ENCODE measurements at regions not wholly inside any gene's neighbourhood (a gene's known extent, or its start where the extent isn't known, plus 50 kb on each side); places are given as distances from the start of the nearest gene placed in this dataset.
A peak's percentile ranks its signal among the peaks of the same experiment; 100 is the strongest.

DNA sequence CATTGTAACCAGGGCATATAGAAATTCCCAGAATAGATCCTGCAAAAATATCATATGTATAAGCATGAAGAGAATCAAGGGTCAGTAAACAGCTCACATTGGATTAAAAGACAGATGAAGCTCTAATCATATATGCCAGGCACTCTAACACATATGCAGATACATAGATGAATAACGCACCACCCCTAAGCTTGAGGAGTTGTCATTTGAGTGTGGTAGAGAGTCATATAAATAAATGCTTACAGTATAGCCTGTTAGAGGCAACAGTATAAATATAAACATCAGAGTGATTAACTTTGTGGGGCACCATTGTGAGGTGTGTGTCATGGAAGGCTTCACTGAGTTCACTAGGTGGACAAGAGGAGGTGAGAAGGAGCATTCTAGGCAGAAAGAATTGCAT, 346.7 kb upstream of the PRICKLE1 start:
- TF ChIP-seq, protein P1, sequence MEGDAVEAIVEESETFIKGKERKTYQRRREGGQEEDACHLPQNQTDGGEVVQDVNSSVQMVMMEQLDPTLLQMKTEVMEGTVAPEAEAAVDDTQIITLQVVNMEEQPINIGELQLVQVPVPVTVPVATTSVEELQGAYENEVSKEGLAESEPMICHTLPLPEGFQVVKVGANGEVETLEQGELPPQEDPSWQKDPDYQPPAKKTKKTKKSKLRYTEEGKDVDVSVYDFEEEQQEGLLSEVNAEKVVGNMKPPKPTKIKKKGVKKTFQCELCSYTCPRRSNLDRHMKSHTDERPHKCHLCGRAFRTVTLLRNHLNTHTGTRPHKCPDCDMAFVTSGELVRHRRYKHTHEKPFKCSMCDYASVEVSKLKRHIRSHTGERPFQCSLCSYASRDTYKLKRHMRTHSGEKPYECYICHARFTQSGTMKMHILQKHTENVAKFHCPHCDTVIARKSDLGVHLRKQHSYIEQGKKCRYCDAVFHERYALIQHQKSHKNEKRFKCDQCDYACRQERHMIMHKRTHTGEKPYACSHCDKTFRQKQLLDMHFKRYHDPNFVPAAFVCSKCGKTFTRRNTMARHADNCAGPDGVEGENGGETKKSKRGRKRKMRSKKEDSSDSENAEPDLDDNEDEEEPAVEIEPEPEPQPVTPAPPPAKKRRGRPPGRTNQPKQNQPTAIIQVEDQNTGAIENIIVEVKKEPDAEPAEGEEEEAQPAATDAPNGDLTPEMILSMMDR (conservative IDR thresholded peaks at IDR 0.05), result no peak
- no peak overlapping the region for H3K27ac ChIP-seq

DNA sequence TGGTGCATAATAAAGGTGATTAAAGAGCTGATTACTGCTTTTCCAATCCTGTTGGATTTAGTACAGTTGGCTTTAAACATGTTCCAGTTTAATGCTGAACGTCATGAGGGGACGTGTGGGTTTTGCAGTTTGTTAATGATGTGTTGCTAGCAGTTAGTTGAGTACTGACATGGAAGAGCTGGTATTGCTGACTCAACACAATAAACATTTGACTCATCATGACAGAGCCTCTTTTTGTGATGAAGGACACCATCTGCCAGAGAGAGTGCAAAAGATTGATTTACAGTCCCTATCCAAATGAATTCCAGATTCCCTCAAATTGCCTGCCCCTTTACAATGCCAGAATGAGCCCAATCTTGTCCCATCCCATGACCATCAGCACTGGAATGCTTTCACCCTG, 346.2 kb upstream of the PRICKLE1 start:
- no peak overlapping the region for H3K27ac ChIP-seq
- TF ChIP-seq, protein P1 (conservative IDR thresholded peaks at IDR 0.05), result no peak

DNA sequence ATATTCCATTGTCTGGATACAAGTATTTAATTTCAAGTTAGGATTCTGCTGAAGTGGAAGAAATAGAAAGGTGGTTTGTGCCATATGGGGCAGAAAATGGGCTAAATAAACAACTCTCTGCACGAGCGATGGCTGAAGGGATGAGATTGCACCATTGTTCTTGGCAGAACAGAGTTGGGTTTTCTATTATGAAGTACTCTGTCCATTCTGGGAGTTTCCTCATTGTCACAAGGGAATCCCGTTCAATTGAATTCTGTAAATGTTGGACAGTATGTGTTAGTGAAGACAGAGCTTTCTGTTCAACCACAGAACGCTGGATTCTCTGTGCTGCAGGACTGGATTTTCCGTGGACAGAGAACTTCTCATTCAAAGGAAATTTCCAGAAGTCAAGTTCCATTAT, 345.5 kb upstream of the PRICKLE1 start:
- H3K27ac ChIP-seq, result no peak overlapping the region
- TF ChIP-seq, protein P1 (conservative IDR thresholded peaks at IDR 0.05), result no peak

DNA sequence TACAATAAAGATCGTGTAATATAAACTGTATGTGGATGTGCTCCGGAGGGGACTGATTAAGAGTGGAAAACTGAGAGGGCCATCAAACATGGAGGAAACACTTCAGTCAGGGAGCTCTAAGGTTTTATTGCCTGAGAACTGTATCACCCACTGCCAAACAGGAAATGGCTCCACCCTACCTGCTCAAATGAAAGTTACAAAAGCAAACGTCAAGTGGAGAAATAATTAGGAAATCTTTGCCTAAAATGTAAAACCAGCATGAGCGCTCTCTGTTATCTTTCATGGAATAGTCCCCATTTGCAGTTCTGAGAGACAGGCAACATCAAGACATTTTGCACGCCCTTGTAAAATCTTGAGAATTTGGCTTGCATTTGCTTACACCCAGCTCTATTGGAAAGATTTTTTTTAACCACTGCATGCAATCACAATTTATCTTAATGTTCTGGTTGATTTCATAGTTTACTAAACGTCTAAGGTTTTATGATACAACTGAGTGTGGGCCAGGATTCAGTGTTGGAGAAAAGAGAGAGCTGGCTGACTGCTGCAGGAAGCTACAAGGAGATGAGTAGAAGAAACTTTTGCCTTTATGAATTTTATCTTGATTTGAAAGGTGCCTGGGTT, 344.0 kb upstream of the PRICKLE1 start:
- TF ChIP-seq, protein P1 (conservative IDR thresholded peaks at IDR 0.05), result no peak
- peak overlapping the region; percentile 39 for H3K27ac ChIP-seq

DNA sequence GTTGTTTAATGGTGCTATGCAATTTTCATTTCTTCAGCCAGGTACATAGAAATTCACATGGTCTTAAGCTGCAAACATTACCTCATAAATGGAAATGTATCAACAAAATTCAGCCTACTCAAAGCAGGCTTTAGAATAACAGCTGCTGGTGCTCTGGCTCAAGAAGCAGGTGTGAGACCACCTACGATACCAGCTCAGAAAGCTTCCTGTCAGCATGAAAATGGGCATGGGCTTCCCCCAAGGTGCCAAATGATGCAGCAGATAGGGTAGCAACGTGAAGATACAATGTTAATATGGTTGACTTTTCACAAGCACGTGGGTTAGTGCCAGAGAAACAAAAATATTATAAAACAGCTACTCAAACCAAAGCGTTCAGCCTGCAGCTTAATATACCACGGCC, 343.4 kb upstream of the PRICKLE1 start:
- TF ChIP-seq, protein P1 (conservative IDR thresholded peaks at IDR 0.05), result no peak

DNA sequence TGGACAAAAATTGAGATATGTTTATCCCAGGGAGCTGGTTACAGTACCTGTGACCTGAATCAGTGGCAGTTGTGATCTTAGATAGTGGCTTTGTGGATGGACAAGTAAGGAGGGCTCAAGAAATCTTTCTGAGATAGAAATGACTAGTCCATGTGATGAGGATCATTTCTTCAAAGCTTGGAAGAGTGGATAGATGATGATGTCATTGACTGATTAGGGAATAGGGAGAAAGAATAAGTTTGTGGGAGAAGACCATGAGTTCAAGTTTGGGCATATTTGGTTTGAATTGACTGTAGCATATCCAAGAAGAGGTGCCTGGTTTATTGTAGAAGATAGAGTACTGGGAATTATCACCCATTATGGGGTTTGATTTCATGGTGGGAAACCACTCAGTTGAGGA, 336.7 kb upstream of the PRICKLE1 start:
- TF ChIP-seq, protein P1 (conservative IDR thresholded peaks at IDR 0.05), result no peak
- no peak overlapping the region for H3K27ac ChIP-seq

More for the DNA sequence above, 343.4 kb upstream of the PRICKLE1 start:
- H3K27ac ChIP-seq, result peak overlapping the region; percentile 39

DNA sequence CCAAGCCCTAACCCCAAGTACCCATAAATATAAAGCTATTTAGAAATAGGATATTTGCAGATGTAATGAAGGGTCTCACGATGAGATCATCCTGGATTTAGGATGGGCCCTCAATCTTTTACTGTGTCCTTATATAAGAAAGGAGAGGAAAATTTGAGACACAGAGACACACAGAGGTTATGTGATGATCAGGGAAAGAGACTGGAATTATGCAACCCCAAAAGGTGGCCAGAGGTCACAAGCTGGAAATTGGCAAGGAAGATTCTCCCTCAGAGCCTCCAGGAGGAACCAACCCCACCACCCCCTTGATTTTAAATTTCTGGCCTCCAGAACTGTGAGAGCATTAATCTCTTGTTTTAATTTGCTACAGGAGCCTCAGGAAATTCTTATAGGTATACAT, 334.9 kb upstream of the PRICKLE1 start:
- H3K27ac ChIP-seq, result no peak overlapping the region
- TF ChIP-seq, protein P1 (conservative IDR thresholded peaks at IDR 0.05), result no peak
